CD4-positive, alpha-beta T cell treated with Interleukin-17A for 1 hour (primary cell): ENCODE measurements at regions not wholly inside any gene's neighbourhood (a gene's known extent, or its start where the extent isn't known, plus 50 kb on each side); places are given as distances from the start of the nearest gene placed in this dataset.
"Not testable (repeated sequence)": the region's sequence is repeated elsewhere in the genome, so short reads cannot be mapped to it uniquely, and the experiment has no call there.

Experiments
- DNase-seq: peaks from one replicate; pipeline ENCODE4 v3.0.0-alpha.2; 2020

- no peak for DNase-seq
These were observed 125.9 kb downstream of the FAM53A start for GRCh38 chr4:1558205-1558604.

GRCh38 chr4:1557221-1557597 is 126.9 kb downstream of the FAM53A start:
- DNase-seq: no peak

DNA sequence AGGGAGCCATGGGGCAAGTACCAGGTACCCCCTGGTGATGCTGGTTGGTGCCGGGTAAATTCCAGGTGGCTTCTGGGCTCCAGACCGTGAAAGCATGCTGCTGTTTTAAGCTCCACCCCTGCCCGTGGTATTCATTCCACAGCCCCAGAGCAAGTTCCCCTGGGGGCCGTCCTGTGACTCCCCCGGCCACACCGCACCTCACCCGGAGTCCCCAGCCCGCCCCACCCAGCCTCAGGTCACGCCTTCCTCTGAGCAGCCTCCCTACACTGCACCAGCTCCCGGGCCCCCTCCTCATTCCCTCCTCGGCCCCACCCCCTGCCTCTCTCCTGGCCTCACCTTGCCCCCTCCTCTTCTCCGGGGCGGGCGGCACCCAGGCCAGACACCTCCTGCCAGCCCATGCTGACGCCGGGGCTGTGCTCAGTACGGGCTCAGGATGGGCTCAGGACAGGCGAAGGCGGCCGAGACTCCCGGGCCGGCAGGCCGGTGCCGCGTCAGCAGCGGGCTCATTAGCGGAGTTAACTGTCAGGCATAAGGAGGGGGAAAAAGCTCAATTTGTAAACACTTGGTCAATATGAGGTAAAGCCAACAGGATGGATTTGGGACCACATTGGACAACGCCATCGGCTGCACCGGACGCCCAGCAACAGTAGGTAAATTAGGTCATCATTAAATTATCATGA is 127.4 kb downstream of the FAM53A start:
- no peak for DNase-seq

GRCh38 chr4:1554876-1555265 is 129.2 kb downstream of the FAM53A start:
- DNase-seq: no peak

- DNase-seq: no peak
These were observed 129.8 kb downstream of the FAM53A start for GRCh38 chr4:1554246-1554875.

DNA sequence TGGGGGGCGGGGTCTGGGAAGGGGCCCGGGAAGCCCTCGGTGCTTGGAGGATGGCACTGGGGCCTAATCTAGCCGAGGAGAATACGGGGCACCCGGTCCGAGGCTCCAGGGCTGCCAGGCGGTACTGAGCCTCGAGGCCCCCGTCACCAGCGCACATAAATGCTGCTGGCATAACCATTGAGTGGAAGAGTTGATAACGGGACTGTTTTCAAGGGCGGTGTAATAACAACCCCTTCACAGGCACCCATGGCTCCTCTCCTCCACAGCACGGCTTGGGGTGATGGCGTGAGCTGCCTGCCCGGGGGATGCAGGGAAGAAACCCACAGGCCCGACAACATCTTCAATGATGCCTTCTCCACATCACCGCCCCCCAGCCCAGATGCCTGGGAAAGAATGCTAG is 130.7 kb downstream of the FAM53A start:
- DNase-seq: no peak

DNA sequence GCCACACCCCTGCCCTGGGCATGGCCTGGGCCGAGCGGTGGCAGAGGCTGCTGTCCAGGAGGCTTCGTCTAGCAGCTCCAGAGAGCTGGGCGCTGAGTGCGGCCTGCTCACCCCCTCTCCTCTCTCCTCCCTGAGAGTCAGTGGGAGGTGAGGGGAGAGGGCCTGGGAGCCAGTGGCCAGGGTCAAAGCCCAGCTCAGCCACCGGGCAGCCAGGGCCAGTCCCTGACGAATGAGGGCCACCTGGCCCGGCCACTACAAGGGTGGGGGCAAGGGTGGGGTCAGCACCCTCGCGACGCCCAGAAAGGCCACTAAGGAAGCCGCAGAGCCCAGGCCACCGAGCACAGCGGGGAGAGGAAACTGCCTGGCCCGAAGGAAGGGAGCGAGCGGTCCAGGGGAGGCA is 131.7 kb downstream of the FAM53A start:
- DNase-seq: no peak

GRCh38 chr4:1551211-1551610 is 132.9 kb downstream of the FAM53A start:
- no peak for DNase-seq

- DNase-seq: no peak
These were observed 133.7 kb downstream of the FAM53A start for GRCh38 chr4:1550122-1551070.

DNA sequence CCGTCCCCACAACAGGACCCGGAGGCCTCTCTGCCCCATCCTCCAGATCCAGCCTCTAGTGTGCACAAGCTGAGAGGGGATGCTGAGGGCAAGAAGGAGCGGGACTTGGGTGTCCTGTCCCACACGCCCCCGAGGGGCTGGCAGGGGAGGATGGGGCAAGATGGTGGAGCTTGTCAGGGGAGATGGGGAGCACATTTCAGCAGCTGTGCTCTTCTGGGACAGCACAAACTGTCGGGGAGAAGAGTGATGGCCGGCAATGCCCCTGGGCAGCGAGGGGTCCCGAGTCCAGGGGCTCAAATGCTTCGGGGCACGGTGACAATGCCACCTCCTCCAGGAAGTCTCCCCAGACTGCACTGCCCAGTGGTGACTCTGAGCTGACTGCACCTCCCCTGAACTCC is 134.5 kb downstream of the FAM53A start:
- no peak for DNase-seq

- peak; percentile 69 for DNase-seq
These were observed 135.1 kb downstream of the FAM53A start for GRCh38 chr4:1548827-1549637.

GRCh38 chr4:1547856-1548826 is 136.0 kb downstream of the FAM53A start:
- DNase-seq: no peak

DNA sequence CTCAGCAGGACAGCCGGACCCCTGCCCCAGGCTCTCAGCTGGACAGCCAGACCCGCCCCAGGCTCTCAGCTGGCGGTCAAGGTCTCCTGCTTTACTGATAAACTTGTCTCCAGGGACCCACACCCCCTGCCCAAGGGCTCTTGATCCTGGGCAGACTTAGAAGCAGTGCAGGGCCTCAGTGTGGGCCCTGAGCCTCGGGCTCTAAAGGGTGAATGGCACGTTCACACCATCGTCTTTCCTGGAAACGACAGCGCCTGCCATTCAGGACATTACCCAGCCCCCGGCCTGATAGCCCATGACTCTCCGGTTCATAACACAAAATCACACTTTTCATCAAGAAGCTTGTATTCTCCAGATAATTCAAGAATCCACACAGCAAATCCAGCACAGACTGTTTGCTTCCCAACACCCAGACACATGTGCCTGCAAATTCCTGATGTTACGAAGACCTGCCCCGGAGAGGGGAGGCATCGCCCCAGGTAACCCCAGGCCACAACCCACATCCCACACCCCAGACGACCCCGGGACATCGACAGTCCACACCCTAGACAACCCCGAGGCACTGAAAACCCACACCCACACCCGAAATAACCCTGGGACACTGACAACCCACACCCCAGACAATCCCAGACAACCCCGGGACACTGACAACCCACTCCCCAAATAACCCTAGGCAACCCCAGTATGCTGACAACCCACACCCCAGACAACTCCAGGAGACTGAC is 136.8 kb downstream of the FAM53A start:
- DNase-seq: no peak

- peak; percentile 34 for DNase-seq
These were observed 138.6 kb upstream of the NKX1-1 start for GRCh38 chr4:1544861-1545281.

DNA sequence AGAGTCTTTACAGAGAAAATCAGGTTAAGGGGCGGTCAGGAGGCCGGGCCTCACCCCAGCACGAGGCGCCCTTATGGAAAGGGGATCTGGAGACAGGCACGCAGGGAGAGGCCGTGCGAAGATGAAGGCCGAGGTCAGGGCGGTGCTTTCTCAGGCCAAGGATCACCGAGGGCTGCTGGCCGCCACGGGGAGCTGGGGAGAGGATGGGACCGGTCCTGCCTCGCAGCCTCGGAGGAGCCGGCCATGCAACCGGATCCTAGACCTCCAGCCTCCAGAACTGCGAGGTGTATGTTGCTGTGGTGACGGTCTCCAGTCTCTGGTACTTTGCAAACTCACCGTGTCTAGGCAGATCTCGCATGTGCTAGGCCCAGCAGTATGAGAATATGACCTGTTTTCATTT is 138.2 kb upstream of the NKX1-1 start:
- not testable (repeated sequence) for DNase-seq

- DNase-seq: no peak
These were observed 137.7 kb upstream of the NKX1-1 start for GRCh38 chr4:1543976-1544375.

DNA sequence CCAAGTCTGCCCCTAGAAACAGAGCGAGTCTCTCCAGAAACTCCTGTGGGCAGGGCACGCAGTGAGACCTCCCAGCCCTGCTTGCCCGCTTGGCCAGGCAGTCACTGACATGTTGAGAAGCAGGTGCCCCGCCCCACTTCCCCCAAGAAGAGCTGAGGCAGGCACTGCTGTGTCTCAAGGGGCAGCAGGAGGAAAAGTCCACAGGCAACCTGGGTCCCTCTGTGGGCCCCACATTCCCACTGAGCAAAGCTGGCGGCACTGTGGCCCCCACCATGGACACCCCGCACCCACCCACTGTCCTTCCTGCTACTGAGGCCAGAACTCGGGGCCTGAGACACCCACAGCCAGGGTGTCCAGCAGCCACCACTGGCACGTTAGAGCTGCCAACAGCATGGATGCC is 137.3 kb upstream of the NKX1-1 start:
- DNase-seq: no peak

- no peak for DNase-seq
These were observed 136.5 kb upstream of the NKX1-1 start for GRCh38 chr4:1542516-1543320.

- no peak for DNase-seq
These were observed 135.9 kb upstream of the NKX1-1 start for GRCh38 chr4:1542226-1542490.
